LNCAP (cell line): ENCODE measurements at regions not wholly inside any gene's neighbourhood (a gene's known extent, or its start where the extent isn't known, plus 50 kb on each side); places are given as distances from the start of the nearest gene placed in this dataset.

Experiments
- TF ChIP-seq, protein P1 (sequence below): fragments of 450-650 bp; IDR thresholded peaks from 2 replicates; pipeline ENCODE4 v1.5.1; 2017; ENCODE audit warnings: mild to moderate bottlenecking

DNA sequence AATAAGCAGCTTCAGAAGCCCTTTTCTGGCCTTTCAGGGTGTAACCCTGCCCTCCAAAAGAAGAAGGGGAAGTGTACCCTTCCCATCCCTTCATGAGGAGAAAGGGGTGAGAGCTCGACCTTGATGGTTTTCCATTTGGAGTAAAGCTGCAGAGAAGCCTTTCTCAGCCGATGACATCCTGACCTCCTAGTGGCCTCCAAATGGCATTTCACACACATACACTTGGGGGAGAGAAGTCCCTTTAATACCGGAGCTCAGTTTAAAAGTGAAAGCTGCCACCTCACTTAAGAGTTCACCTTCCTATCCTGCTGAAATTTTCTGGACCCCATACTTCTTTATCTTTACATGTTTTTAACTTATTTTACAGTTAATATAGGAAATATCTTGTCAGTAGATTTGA lies 716.7 kb downstream of the DCDC2C start:
- TF ChIP-seq, protein P1, sequence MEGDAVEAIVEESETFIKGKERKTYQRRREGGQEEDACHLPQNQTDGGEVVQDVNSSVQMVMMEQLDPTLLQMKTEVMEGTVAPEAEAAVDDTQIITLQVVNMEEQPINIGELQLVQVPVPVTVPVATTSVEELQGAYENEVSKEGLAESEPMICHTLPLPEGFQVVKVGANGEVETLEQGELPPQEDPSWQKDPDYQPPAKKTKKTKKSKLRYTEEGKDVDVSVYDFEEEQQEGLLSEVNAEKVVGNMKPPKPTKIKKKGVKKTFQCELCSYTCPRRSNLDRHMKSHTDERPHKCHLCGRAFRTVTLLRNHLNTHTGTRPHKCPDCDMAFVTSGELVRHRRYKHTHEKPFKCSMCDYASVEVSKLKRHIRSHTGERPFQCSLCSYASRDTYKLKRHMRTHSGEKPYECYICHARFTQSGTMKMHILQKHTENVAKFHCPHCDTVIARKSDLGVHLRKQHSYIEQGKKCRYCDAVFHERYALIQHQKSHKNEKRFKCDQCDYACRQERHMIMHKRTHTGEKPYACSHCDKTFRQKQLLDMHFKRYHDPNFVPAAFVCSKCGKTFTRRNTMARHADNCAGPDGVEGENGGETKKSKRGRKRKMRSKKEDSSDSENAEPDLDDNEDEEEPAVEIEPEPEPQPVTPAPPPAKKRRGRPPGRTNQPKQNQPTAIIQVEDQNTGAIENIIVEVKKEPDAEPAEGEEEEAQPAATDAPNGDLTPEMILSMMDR = no peak

DNA sequence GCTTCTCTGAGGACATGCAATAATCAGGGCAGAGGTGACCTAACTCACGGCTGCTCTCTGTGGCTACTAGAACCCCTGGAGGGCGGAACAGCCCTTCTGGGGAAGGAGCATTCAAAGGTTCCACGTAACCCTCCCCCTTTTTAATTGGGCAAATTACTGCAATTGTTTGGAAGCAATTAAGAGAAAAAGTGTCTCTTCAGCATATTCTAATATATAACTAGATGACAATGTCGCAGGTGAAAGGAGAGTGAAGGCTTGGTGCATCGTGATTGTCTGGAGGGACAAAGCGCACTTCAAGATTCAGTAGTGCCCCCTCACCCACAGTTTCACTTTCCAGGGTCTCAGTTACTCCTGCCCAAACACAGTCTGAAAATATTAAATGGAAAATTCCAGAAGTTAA lies 720.8 kb downstream of the DCDC2C start:
- TF ChIP-seq, protein P1 = no peak

DNA sequence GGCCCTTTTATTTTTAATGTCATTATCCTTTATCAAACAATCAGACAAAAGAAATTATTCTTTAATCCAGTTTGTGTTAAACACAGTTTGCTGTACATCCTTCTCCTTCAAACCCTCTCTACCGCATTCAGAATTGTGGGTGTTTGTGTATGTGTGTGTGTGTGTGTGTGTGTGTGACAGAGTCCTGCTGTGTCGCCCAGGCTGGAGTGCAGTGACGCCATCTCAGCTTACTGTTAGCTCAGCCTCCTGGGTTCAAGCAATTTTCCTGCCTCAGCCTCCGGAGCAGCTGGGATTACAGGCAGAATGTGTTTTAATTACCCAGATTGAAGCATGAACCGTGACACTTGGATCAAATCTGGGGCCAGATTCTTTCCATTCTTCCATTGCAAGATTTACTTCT lies 723.7 kb downstream of the DCDC2C start:
- TF ChIP-seq, protein P1 = no peak

DNA sequence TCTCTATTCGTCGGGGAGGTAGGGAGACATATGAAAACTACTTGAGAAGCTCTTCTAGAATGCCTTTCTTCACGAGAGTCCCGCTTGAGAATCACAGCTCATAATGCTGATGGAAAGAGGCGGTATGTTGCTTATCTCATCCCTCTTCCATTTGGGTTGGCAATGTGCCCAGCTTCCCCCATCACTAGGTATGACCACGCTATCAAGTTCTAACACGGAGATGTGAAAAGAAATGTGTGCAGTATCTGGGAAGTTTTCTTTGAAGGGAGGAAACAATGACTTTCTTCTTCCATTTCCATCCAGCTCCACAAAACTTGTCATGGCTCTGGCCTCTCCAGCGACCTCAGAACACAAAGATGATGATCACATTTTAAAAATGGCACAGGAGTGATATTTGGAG lies 742.4 kb downstream of the DCDC2C start:
- TF ChIP-seq, protein P1 = no peak

DNA sequence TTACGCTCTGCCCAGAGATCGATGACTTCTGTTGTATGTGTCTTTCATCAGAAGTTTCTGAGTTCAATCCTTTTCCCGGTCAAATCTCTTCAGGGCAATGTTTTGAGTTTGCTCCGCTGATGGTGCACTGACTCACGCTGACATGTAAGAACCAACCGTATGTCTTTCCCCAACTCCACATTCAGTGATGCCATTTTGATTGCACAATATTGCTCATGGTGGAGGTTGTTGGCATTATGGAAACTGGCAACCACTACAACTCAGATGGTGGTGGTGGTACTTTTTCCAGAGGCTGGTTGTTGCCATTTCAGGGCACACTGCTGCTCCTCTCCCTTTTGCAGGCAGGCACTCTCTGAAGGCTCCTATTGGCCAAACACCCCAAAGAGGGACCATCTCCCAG lies 751.5 kb downstream of the DCDC2C start:
- TF ChIP-seq, protein P1 = no peak

DNA sequence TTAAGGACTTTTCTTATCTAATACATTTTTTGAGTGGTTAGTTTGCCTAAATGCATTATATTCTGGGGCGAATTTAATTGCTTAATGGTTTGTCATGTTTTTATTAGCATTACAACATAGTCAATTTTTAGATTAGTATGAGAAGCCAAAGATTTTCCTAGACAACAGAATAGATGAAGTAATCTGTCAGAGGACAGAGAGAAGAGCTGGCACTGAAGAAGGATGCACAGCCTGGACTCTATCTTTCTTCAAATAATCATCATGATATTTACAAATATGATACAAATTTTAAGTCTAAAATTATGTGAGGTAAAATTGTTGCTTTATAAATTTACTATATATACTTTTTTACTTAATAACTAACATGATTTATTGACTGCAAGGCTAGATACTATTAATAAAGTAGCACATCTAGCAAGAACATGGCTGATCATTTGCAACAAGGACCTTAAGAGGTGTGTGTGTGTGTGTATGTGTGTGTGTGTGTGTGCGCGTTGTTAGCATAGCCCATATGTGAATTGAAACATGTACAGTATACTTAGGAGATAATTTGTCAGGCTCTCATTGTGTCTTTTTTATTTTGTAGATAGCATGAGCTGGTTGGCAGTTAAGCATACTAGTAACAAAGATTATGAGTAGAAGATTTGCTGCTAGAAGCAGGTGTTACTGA lies 752.2 kb downstream of the DCDC2C start:
- TF ChIP-seq, protein P1 = no peak

DNA sequence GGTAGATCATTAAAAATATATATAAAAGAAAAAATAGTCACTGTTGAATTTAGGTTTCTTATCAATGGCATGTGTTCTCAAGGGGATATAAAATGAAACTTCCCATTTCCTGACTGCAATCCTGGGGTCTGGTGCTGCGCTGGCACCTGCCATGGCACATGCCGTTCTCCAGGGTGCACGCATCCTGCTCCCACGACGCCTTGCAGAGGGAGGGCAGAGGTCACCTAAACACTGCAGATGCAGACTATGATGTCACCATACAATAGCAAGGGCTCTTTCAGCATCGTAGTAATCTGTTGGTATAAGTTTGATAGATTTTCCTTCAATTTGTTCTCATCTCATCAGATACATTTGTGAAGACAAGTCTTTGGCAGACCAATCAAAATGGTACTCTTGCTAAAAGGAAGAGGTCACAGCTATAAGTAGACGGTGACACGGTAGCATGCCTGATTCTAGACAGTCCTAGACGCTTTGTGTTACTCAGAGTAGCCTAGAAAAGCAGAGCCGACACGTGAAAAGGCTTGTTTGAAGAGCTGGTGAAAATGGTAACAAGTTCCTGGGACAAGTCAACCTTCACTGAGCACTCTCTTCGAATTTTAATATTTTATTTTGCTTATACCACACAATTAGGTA lies 761.4 kb downstream of the DCDC2C start:
- TF ChIP-seq, protein P1 = no peak
